SH-SY5Y (cell line): ENCODE measurements at regions not wholly inside any gene's neighbourhood (a gene's known extent, or its start where the extent isn't known, plus 50 kb on each side); places are given as distances from the start of the nearest gene placed in this dataset.

Experiments
- GATA2 ChIP-seq: IDR thresholded peaks from 2 replicates; pipeline ENCODE4 v1.6.1; 2011; ENCODE audit warnings: mild to moderate bottlenecking, low read depth, low read length
- GATA3 ChIP-seq: IDR thresholded peaks from 2 replicates; pipeline ENCODE4 v1.6.1; 2011; ENCODE audit warnings: low read depth, mild to moderate bottlenecking, low read length, moderate library complexity

DNA sequence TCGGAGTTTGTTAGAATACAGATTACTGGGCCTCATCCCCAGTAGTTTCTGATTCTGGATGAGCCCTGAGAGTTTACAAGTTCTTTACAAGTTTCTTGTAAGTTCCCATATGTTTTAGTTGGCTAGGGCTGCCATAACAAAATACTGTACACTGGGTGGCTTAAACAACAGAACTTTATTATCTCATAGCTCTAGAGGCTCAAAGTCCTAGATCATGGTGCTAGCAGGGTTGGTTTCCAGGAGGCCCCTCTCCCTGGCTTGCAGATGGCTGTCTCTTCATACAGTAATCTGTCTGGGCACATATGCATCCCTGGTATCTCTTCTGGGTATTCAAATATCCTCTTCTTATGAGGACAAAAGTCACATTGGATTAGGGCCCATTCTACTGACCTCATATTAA, 167.2 kb downstream of the KLF5 start:
- TF ChIP-seq GATA2 (no peak), GATA3 (no peak)
